ENCODE measurements at regions not wholly inside any gene's neighbourhood (a gene's known extent, or its start where the extent isn't known, plus 50 kb on each side); places are given as distances from the start of the nearest gene placed in this dataset.

DNA sequence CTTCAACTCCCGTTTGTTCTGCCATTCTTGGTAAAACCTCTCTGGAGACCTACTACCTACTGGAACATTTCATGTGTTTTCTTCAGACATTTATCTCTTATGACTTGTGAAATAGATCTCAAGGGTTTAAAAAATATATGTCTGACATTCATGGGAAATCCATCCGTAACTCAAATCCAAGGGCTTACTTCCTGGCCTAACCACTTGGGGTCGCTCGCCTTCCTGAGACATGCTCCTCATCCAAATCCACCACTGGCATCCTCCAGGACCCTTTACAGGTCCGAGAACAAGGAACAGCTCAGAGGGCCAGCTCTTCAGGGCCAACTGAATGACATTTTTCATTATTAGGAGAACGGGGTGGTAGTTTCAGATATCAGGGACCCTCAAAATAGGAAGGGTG, 235.1 kb upstream of the TUT7 start:
- no peak for ATAC-seq (ENCODE audit: low read depth)
- H3K27ac Mint-ChIP-seq = no peak overlapping the region

DNA sequence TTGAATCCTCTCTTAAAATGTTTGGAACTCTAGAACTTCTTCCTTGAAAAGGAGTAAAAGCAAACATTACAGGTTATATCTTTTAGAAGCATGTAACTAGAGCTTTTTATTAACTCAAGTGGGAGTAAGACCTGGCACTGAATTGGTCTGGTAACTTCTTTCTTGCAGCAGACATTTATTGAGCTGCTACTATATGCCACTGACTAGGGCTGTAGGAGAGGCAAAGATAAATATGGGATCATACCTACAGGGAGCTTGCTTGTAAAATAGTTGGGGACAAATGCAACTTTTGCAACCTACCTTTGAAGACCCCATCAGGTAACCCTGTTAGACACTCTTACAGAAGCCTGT, 231.9 kb upstream of the TUT7 start:
- Mint-ChIP-seq H3K4me1 (no peaks in the 10 kb centered on the region), H3K4me3 (no peak overlapping the region), H3K27ac (no peak overlapping the region), H3K9me3 (no peaks in the 10 kb centered on the region), H3K36me3 (ENCODE audit: low read depth) (no peaks in the 10 kb centered on the region), H3K27me3 (no peaks in the 10 kb centered on the region)
- intact Hi-C loops (cut with micrococcal nuclease) = no loop called here
- DNase-seq = no peak
- ChIA-PET CTCF (interaction anchor here (0.6 kb wide), 1 partner anchor 63 kb away, joined by 3 read pairs; no protein-coding TSS in a partner anchor), POLR2A (no interaction called here)
- no peak for ATAC-seq (ENCODE audit: low read depth)
- TF ChIP-seq, protein P1, sequence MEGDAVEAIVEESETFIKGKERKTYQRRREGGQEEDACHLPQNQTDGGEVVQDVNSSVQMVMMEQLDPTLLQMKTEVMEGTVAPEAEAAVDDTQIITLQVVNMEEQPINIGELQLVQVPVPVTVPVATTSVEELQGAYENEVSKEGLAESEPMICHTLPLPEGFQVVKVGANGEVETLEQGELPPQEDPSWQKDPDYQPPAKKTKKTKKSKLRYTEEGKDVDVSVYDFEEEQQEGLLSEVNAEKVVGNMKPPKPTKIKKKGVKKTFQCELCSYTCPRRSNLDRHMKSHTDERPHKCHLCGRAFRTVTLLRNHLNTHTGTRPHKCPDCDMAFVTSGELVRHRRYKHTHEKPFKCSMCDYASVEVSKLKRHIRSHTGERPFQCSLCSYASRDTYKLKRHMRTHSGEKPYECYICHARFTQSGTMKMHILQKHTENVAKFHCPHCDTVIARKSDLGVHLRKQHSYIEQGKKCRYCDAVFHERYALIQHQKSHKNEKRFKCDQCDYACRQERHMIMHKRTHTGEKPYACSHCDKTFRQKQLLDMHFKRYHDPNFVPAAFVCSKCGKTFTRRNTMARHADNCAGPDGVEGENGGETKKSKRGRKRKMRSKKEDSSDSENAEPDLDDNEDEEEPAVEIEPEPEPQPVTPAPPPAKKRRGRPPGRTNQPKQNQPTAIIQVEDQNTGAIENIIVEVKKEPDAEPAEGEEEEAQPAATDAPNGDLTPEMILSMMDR (IDR thresholded peaks at IDR 0.05) = no peak

More for the DNA sequence above, 235.1 kb upstream of the TUT7 start:
- H3K4me1 Mint-ChIP-seq = no peaks in the 10 kb centered on the region
- no peaks in the 10 kb centered on the region for H3K27me3 Mint-ChIP-seq
- H3K9me3 Mint-ChIP-seq = no peaks in the 10 kb centered on the region
- no peaks in the 10 kb centered on the region for H3K36me3 Mint-ChIP-seq (ENCODE audit: low read depth)
- no peak overlapping the region for H3K4me3 Mint-ChIP-seq
- no peak for DNase-seq
- intact Hi-C loops (cut with micrococcal nuclease) = no loop called here
- ChIA-PET POLR2A (no interaction called here), CTCF (no interaction called here)
- TF ChIP-seq, protein P1 (IDR thresholded peaks at IDR 0.05) = no peak

DNA sequence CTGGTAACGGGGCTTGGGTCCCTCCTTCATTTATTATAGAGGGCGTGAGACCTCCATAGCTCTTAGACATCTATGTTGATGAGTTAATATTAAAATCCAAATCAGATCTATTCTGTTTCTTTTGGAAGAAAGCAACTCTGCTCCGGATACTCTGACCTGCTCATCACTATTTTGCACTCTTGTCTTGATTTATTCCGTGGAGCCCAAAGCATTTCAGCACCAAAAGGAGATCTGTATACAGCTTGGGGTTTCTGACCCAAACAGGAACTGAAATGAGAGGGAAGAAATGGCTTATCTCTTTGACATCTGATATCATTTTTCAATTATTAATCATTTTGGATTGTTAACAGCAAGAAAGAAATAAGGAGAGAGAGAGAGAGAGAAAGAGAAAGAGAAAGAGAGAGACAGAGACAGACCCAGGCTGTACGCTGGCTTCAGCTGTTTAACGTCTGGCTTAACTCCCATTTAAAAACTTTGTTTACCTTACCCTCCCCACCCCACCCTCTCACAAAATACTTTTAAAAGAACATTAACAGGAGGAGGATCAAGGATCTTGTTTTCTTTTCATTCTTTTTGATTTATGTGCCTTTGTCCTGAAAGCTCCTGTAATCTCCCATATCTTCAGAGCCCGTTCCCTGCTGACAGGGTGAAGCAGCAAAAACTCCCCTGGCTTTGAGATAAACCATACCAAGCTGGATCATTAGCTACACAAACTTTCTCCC, 231.4 kb upstream of the TUT7 start:
- intact Hi-C loops (cut with micrococcal nuclease) = no loop called here
- POLR2A ChIA-PET = no interaction called here
- H3K9me3 Mint-ChIP-seq = no peaks in the 10 kb centered on the region
- no peak overlapping the region for H3K4me3 Mint-ChIP-seq
- H3K27me3 Mint-ChIP-seq = no peaks in the 10 kb centered on the region
- DNase-seq (no peak), ATAC-seq (ENCODE audit: low read depth) (no peak)
- no peaks in the 10 kb centered on the region for H3K36me3 Mint-ChIP-seq (ENCODE audit: low read depth)
- no peaks in the 10 kb centered on the region for H3K4me1 Mint-ChIP-seq
- no peak overlapping the region for H3K27ac Mint-ChIP-seq
- CTCF ChIA-PET = interaction anchor here (0.6 kb wide), 1 partner anchor 62 kb away, joined by 3 read pairs; no protein-coding TSS in a partner anchor
- TF ChIP-seq, protein P1 (IDR thresholded peaks at IDR 0.05) = no peak

DNA sequence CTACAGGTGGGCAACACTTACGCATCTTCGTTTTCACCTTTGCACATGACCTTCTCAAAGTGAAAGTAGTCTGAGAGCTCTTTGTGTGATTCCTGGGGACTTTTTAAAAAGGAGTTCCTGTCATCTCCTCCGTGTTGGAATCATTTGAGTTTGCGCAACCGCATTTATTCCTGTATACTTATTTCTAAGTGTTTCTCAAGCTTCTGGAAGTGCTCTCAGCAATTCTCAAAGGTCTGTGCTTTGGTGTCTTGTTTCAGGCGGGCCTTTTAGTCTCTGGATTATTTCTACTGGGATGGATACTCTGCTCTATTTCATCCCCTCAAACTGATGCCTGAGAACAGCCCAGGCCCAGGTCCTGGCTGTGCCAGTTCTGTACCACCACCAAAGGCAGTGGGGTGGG, 226.5 kb upstream of the TUT7 start:
- Mint-ChIP-seq H3K9me3 (no peaks in the 10 kb centered on the region), H3K4me1 (no peaks in the 10 kb centered on the region)
- CTCF ChIA-PET = no interaction called here

DNA sequence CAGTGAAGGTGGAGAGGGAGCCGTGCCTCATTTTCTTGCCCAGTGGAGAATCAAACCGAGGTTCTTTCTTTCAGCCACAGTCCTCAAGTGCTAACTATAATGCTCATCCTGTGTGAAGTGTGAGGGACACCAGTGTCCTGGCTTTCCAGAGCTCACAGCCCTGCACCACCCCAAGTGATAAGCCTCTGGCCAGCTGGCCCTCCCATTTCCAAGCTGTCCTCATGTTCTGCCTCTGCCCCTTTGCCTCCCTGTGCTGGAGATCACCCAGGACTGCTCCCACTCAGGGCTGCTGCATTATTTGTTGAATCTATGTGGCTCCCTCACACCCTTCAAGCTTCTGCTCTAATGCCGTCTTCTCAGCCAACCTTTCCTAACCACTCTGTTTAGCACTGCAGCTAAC, 224.5 kb upstream of the TUT7 start:
- Mint-ChIP-seq H3K4me1 (peaks cover 2% of the 10 kb centered on the region), H3K27me3 (no peaks in the 10 kb centered on the region), H3K4me3 (no peak overlapping the region), H3K9me3 (peaks cover 2% of the 10 kb centered on the region), H3K36me3 (ENCODE audit: low read depth) (no peaks in the 10 kb centered on the region), H3K27ac (no peak overlapping the region)
- ATAC-seq (ENCODE audit: low read depth) = no peak
- ChIA-PET CTCF (no interaction called here), POLR2A (no interaction called here)
- TF ChIP-seq, protein P1 (IDR thresholded peaks at IDR 0.05) = no peak
- intact Hi-C loops (cut with micrococcal nuclease) = no loop called here
- DNase-seq = no peak

More for the DNA sequence above, 226.5 kb upstream of the TUT7 start:
- Mint-ChIP-seq H3K27ac (no peak overlapping the region), H3K4me3 (no peak overlapping the region), H3K27me3 (no peaks in the 10 kb centered on the region), H3K36me3 (ENCODE audit: low read depth) (no peaks in the 10 kb centered on the region)
- POLR2A ChIA-PET = no interaction called here
- ATAC-seq (ENCODE audit: low read depth) = no peak
- TF ChIP-seq, protein P1 (IDR thresholded peaks at IDR 0.05) = no peak
- DNase-seq = no peak
- intact Hi-C loops (cut with micrococcal nuclease) = no loop called here
